IMR-90 (cell line): ENCODE measurements at regions not wholly inside any gene's neighbourhood (a gene's known extent, or its start where the extent isn't known, plus 50 kb on each side); places are given as distances from the start of the nearest gene placed in this dataset.

ENCODE experiments used
- ATAC-seq: fragments of 200-7000 bp; cut with Tn5 transposase; 2 replicates; pipeline ENCODE4 v1.9.1; 2020; ENCODE audit warnings: low read depth, mild to moderate bottlenecking, moderate library complexity
- BruUV-seq: library from RNA; stranded (reverse); fragments of 400-500 nt; replicated peaks from 2 replicates; lab custom pipeline; 2021; lab: Mats Ljungman, UMichigan
- CTCF ChIA-PET: fragments of 300-600 bp; formaldehyde crosslinking; extraction: SDS; loops from one replicate; lab custom pipeline; 2021; ENCODE audit warnings: antibody characterized with exemption; lab: Yijun Ruan, JAX
- POLR2A ChIA-PET: fragments of 300-600 bp; sonication (Branson Sonifier 250); formaldehyde crosslinking; loops from one replicate; lab custom pipeline; 2022; ENCODE audit warnings: antibody characterized with exemption; ENCODE audit not compliant: unreplicated experiment; lab: Charles Lee
- DNase-seq: peaks from one replicate; pipeline ENCODE4 v3.0.0; 2013
- H2AFZ ChIP-seq: replicated peaks from 2 replicates; pipeline ENCODE3; 2013; ENCODE audit warnings: low read length, mild to moderate bottlenecking; ENCODE audit not compliant: poor library complexity
- H2AK5ac ChIP-seq: 2 replicates; pipeline ENCODE4 v1.6.1; 2013; ENCODE audit warnings: low read depth, low read length, inconsistent platforms
- H2AK9ac ChIP-seq: replicated peaks from 2 replicates; pipeline ENCODE3; 2013; ENCODE audit warnings: mild to moderate bottlenecking, low read depth, low read length, moderate library complexity; ENCODE audit not compliant: poor library complexity
- H2BK120ac ChIP-seq: 2 replicates; pipeline ENCODE4 v1.6.1; 2013; ENCODE audit warnings: low read depth, low read length, inconsistent platforms
- H2BK15ac ChIP-seq: 3 replicates; pipeline ENCODE4 v1.6.1; 2013; ENCODE audit warnings: low read depth, low read length, inconsistent platforms
- H2BK20ac ChIP-seq: 2 replicates; pipeline ENCODE4 v1.6.1; 2013; ENCODE audit warnings: low read depth, mild to moderate bottlenecking, inconsistent platforms, low read length, moderate library complexity
- H2BK5ac ChIP-seq: 2 replicates; pipeline ENCODE4 v1.6.1; 2013; ENCODE audit warnings: mild to moderate bottlenecking, low read depth, low read length, inconsistent platforms; ENCODE audit not compliant: poor library complexity, severe bottlenecking
- H3K14ac ChIP-seq: replicated peaks from 2 replicates; pipeline ENCODE4 v1.6.1; 2013; ENCODE audit warnings: low read depth, low read length, inconsistent platforms
- H3K18ac ChIP-seq: 2 replicates; pipeline ENCODE4 v1.6.1; 2013; ENCODE audit warnings: low read depth, low read length, control low read depth
- H3K23ac ChIP-seq: 2 replicates; pipeline ENCODE4 v1.6.1; 2013; ENCODE audit warnings: low read depth, low read length, inconsistent platforms
- H3K27ac ChIP-seq: 2 replicates; pipeline ENCODE4 v1.5.1; 2013; ENCODE audit warnings: mild to moderate bottlenecking, control low read depth, low read length; ENCODE audit not compliant: insufficient read depth
- H3K27me3 ChIP-seq: 2 replicates; pipeline ENCODE4 v1.6.1; 2013; ENCODE audit warnings: low read length; ENCODE audit not compliant: control insufficient read depth, insufficient read depth
- H3K36me3 ChIP-seq: 2 replicates; pipeline ENCODE4 v1.6.1; 2013; ENCODE audit warnings: low read length, mixed read lengths; ENCODE audit not compliant: control insufficient read depth, insufficient read depth
- H3K4ac ChIP-seq: 2 replicates; pipeline ENCODE4 v1.6.1; 2013; ENCODE audit warnings: low read depth, low read length, inconsistent platforms
- H3K4me1 ChIP-seq: 2 replicates; pipeline ENCODE4 v1.6.1; 2013; ENCODE audit warnings: low read length, mixed read lengths; ENCODE audit not compliant: control insufficient read depth, insufficient read depth
- H3K4me2 ChIP-seq: 2 replicates; pipeline ENCODE4 v1.6.1; 2013; ENCODE audit warnings: low read depth, mild to moderate bottlenecking, control low read depth, low read length, moderate library complexity
- H3K4me3 ChIP-seq: 2 replicates; pipeline ENCODE4 v1.5.1; 2013; ENCODE audit warnings: low read depth, mild to moderate bottlenecking, control low read depth, low read length, moderate library complexity; ENCODE audit not compliant: insufficient read depth
- H3K56ac ChIP-seq: 2 replicates; pipeline ENCODE4 v1.6.1; 2013; ENCODE audit warnings: low read length, inconsistent platforms; ENCODE audit not compliant: insufficient read depth; ENCODE audit errors: extremely low read depth
- H3K79me1 ChIP-seq, 2 experiments: 2 replicates each; pipeline ENCODE4 v1.6.1; 2013; ENCODE audit warnings: low read length in 2 of 2, inconsistent platforms in 1 of 2, low read depth in 1 of 2
- H3K9ac ChIP-seq: 2 replicates; pipeline ENCODE4 v1.6.1; 2013; ENCODE audit warnings: low read depth, low read length, control low read depth
- H3K9me1 ChIP-seq: 2 replicates; pipeline ENCODE4 v1.6.1; 2013; ENCODE audit warnings: low read length, inconsistent platforms; ENCODE audit not compliant: insufficient read depth
- H3K9me3 ChIP-seq: 2 replicates; pipeline ENCODE4 v1.6.1; 2013; ENCODE audit warnings: low read length; ENCODE audit not compliant: control insufficient read depth, insufficient read depth
- H4K20me1 ChIP-seq: 2 replicates; pipeline ENCODE4 v1.6.1; 2013; ENCODE audit warnings: low read length, inconsistent platforms; ENCODE audit not compliant: insufficient read depth
- H4K5ac ChIP-seq: 2 replicates; pipeline ENCODE4 v1.6.1; 2013; ENCODE audit warnings: mild to moderate bottlenecking, low read depth, low read length, control low read depth
- H4K8ac ChIP-seq, 2 experiments: 2 replicates each; pipeline ENCODE4 v1.6.1; 2013; ENCODE audit warnings: low read depth in 2 of 2, low read length in 2 of 2, control low read depth in 1 of 2, inconsistent platforms in 1 of 2
- H4K91ac ChIP-seq: 2 replicates; pipeline ENCODE4 v1.6.1; 2013; ENCODE audit warnings: low read depth, low read length, inconsistent platforms; ENCODE audit not compliant: insufficient read depth
- BHLHE40 ChIP-seq: fragments of 150-350 bp; IDR thresholded peaks from 2 replicates; pipeline ENCODE4 v1.6.1; 2016; ENCODE audit warnings: mild to moderate bottlenecking, low read depth, low read length
- CEBPB ChIP-seq: IDR thresholded peaks from 2 replicates; pipeline ENCODE4 v1.6.1; 2012; ENCODE audit warnings: low read depth, low read length, improper control_type of control experiment
- CTCF ChIP-seq: conservative IDR thresholded peaks from 2 replicates; pipeline ENCODE4 v1.5.1; 2012; ENCODE audit warnings: mild to moderate bottlenecking, low read depth, low read length, improper control_type of control experiment
- ELK1 ChIP-seq: fragments of 150-350 bp; IDR thresholded peaks from 2 replicates; pipeline ENCODE4 v1.6.1; 2016; ENCODE audit warnings: low read depth, mild to moderate bottlenecking, low read length, moderate library complexity, borderline replicate concordance
- FOS ChIP-seq: fragments of 150-350 bp; IDR thresholded peaks from 2 replicates; pipeline ENCODE4 v1.6.1; 2016; ENCODE audit warnings: low read depth, low read length
- MAFK ChIP-seq: IDR thresholded peaks from 2 replicates; pipeline ENCODE4 v1.6.1; 2012; ENCODE audit warnings: low read depth, low read length, improper control_type of control experiment
- MXI1 ChIP-seq: IDR thresholded peaks from 2 replicates; pipeline ENCODE4 v1.6.1; 2012; ENCODE audit warnings: low read depth, mild to moderate bottlenecking, low read length, moderate library complexity, borderline replicate concordance
- RAD21 ChIP-seq: IDR thresholded peaks from 2 replicates; pipeline ENCODE4 v1.6.1; 2012; ENCODE audit warnings: low read length, improper control_type of control experiment
- RCOR1 ChIP-seq: IDR thresholded peaks from 2 replicates; pipeline ENCODE4 v1.6.1; 2012; ENCODE audit warnings: mild to moderate bottlenecking, low read length, improper control_type of control experiment; ENCODE audit not compliant: insufficient replicate concordance
- RFX5 ChIP-seq: IDR thresholded peaks from 2 replicates; pipeline ENCODE4 v1.8.0; 2012; ENCODE audit warnings: low read depth, mild to moderate bottlenecking, low read length, moderate library complexity
- USF2 ChIP-seq: fragments of 150-350 bp; IDR thresholded peaks from 2 replicates; pipeline ENCODE4 v1.6.1; 2017; ENCODE audit warnings: mild to moderate bottlenecking, antibody characterized with exemption, low read length, low read depth
- WGBS, 2 experiments: methylation state at CpG; one replicate each; pipeline versions ENCODE4 v1.1.5 to v1.1.7; 2013; ENCODE audit warnings: missing lambda C conversion rate in 2 of 2; ENCODE audit not compliant: insufficient read length in 1 of 2; ENCODE audit errors: extremely low coverage in 2 of 2; 5-methylcytosine and 5-hydroxymethylcytosine counted together
- dilution Hi-C: fragments of 300-500 bp; cut with HindIII; formaldehyde crosslinking; loops from one replicate; pipeline ENCODE4 v1.14.3; 2018; ENCODE audit warnings: low sequenced_read_pairs; ENCODE audit not compliant: unreplicated experiment
- in situ Hi-C: fragments of 300-500 bp; cut with MboI; formaldehyde crosslinking; loops from 3 replicates; pipeline ENCODE4 v1.14.3; 2019; ENCODE audit warnings: low sequenced_read_pairs, inconsistent platforms, mixed read lengths
- intact Hi-C: fragments of 100-400 bp; cut with micrococcal nuclease; formaldehyde crosslinking; loops from 2 replicates; pipeline ENCODE4 v1.10.0; 2022

GRCh38 chr5:2005101-2006041, 122.6 kb upstream of the IRX4 start (continued):
- TF ChIP-seq FOS = no peak

GRCh38 chr5:2003690-2004365, 121.1 kb upstream of the IRX4 start:
- Histone ChIP-seq H3K36me3 (no peaks in the 10 kb centered on the region), H3K27me3 (no peaks in the 10 kb centered on the region), H4K5ac (no peak overlapping the region), H2BK20ac (no peak overlapping the region), H3K9me3 (peaks cover 12% of the 10 kb centered on the region; the same call in 1 of the 2 replicates), H4K8ac (no peak overlapping the region), H3K4ac (no peak overlapping the region), H3K14ac (no peak overlapping the region), H2BK120ac (no peak overlapping the region), H2BK15ac (no peak overlapping the region), H4K20me1 (no peaks in the 10 kb centered on the region), H3K9me1 (no peaks in the 10 kb centered on the region), H4K91ac (no peak overlapping the region), H3K4me1 (no peaks in the 10 kb centered on the region), H3K4me3 (no peak overlapping the region), H2AFZ (no peak overlapping the region), H3K56ac (no peak overlapping the region), H3K79me1 (no peaks in the 10 kb centered on the region), H2AK5ac (no peak overlapping the region), H3K23ac (no peak overlapping the region), H2AK9ac (no peak overlapping the region), H2BK5ac (no peak overlapping the region), H3K4me2 (no peak overlapping the region), H3K27ac (no peak overlapping the region), H3K18ac (no peak overlapping the region), H3K9ac (no peak overlapping the region)
- no peak for ATAC-seq
- no TSS peak for BruUV-seq
- intact Hi-C loops (no loop called here), in situ Hi-C loops (no loop called here), dilution Hi-C loops (no loop called here)
- ChIA-PET CTCF (no interaction called here), POLR2A (no interaction called here)
- WGBS, 2 experiments = 62% methylated on average over 7 of the region's 20 CpGs; no CpG with 5 or more reads in 1 of the 2 experiments
- DNase-seq = no peak
- no peak for TF ChIP-seq CEBPB
- TF ChIP-seq RAD21 = no peak
- TF ChIP-seq BHLHE40 = no peak
- TF ChIP-seq USF2 = no peak
- TF ChIP-seq MAFK = no peak
- TF ChIP-seq ELK1 = no peak
- no peak for TF ChIP-seq RFX5
- no peak for TF ChIP-seq RCOR1
- TF ChIP-seq CTCF = no peak
- no peak for TF ChIP-seq MXI1
